Heart right ventricle (tissue), 16 donors: ENCODE measurements at regions not wholly inside any gene's neighbourhood (a gene's known extent, or its start where the extent isn't known, plus 50 kb on each side); places are given as distances from the start of the nearest gene placed in this dataset.

Source experiments
- ATAC-seq, 8 donors: fragments of 200-7000 bp; cut with Tn5 transposase; one replicate each; pipeline ENCODE4 v1.9.1; 2020; ENCODE audit warnings: mild to moderate bottlenecking in 8 of 8, moderate library complexity in 8 of 8, moderate number of reproducible peaks in 1 of 8
- DNase-seq, 2 donors: peaks; one replicate each; pipeline ENCODE4 v3.0.0-alpha.2; 2020
- H3K27ac ChIP-seq, 10 donors: fragments of 200-600 bp; sonication (generic) in 2 of 10; one replicate each; pipeline versions ENCODE4 v1.5.0 to v1.8.0; 2020 to 2022; ENCODE audit warnings: mild to moderate bottlenecking in 3 of 10
- H3K27me3 ChIP-seq, 7 donors: fragments of 200-600 bp; one replicate each; pipeline ENCODE4 v1.8.0; 2021 to 2022; ENCODE audit warnings: mild to moderate bottlenecking in 2 of 7
- H3K36me3 ChIP-seq, 9 donors: fragments of 200-600 bp; sonication (generic) in 1 of 9; one replicate each; pipeline versions ENCODE4 v1.5.0 to v1.8.0; 2020 to 2022; ENCODE audit warnings: mild to moderate bottlenecking in 2 of 9
- H3K4me1 ChIP-seq, 9 donors: fragments of 200-600 bp; sonication (generic) in 1 of 9; one replicate each; pipeline versions ENCODE4 v1.5.0 to v1.8.0; 2020 to 2022; ENCODE audit warnings: mild to moderate bottlenecking in 4 of 9
- H3K4me3 ChIP-seq, 10 donors: fragments of 200-600 bp; sonication (generic) in 2 of 10; one replicate each; pipeline versions ENCODE4 v1.5.0 to v1.8.0; 2020 to 2022; ENCODE audit warnings: mild to moderate bottlenecking in 7 of 10, moderate library complexity in 2 of 10
- H3K9me3 ChIP-seq, 11 donors: fragments of 200-600 bp in 10 of 11; sonication (generic) in 2 of 11; one replicate each; pipeline versions ENCODE4 v1.5.0 to v1.8.0; 2013 to 2022; ENCODE audit warnings: mild to moderate bottlenecking in 2 of 11, control low read depth in 1 of 11, moderate library complexity in 1 of 11
- WGBS, 2 donors: extraction: QIAGEN DNeasy Blood & Tissue Kit; methylation state at CpG; one replicate each; pipeline ENCODE4 v1.1.7; 2013; ENCODE audit warnings: inconsistent platforms in 1 of 2; 5-methylcytosine and 5-hydroxymethylcytosine counted together
- intact Hi-C, 10 donors: fragments of 100-400 bp; cut with DNase I; formaldehyde crosslinking; loops; one replicate each; pipeline versions ENCODE4 v1.11.1 to v1.14.2; 2022
- TF ChIP-seq, protein P1 (sequence below), 9 donors: fragments of 200-600 bp; sonication (generic) in 2 of 9; IDR thresholded peaks; one replicate each; pipeline versions ENCODE4 v1.5.0 to v1.8.0; 2021 to 2022; ENCODE audit warnings: antibody characterized with exemption in 9 of 9, mild to moderate bottlenecking in 5 of 9, moderate library complexity in 1 of 9
- donor health status: Arrhythmogenic right ventricular cardiomyopathy.
- donor health status: ischemic (EF 13 %, LVEDD 7.1; RV severe dilation, severe dysfunction).
- donor health status: healthy with polysubstance abuse.
- donor health status: DM: no; HTN: yes; CAD: no.
- donor health status: DM: no; HTN: no; CAD: no.
- donor health status: ischemic (EF 25% LVEDD 6.9; RV normal size, moderate dysfunction).
- donor health status: ischemic (EF 25% LVEDD 5.7; RV mildly dilated, moderate dysfunction).
- donor health status: healthy.
- donor health status: DM: yes; HTN: yes; CAD: no.
- donor health status: Ischemic cardiomyopathy.
- donor health status: ischemic (EF 35%, LVEDD 5.7; RV mildly dilated, moderate dysfunction).
- donor health status: nonischemic (EF 11% LVEDD 7.7; RV severe dilation, severe dysfunction).
- donor health status: DM: yes; HTN: yes; CAD: no.
- donor health status: PGD.
- donor health status: ischemic (EF 29% LVEDD 5.4; RV normal size, mild dysfunction).
- donor health status: nonischemic (EF 23%, LVEDD 6.1; RV moderate dilation, normal function).

GRCh38 chr9:129478961-129479630 lies 141.8 kb downstream of the C9orf50 start:
- ATAC-seq, result no peak
- H3K27ac ChIP-seq, result peak overlapping the region; percentile 24 to 100 (median 99)
- WGBS, 2 donors, result 75 to 76% methylated on average over 13 of the region's 13 CpGs
- peaks cover 0 to 9% (median 0%) of the 10 kb centered on the region in 11 donors for H3K9me3 ChIP-seq
- H3K27me3 ChIP-seq, result no peaks in the 10 kb centered on the region
- peaks cover 25 to 62% (median 40%) of the 10 kb centered on the region in 9 donors for H3K4me1 ChIP-seq
- H3K36me3 ChIP-seq, result no peaks in the 10 kb centered on the region
- TF ChIP-seq, protein P1, sequence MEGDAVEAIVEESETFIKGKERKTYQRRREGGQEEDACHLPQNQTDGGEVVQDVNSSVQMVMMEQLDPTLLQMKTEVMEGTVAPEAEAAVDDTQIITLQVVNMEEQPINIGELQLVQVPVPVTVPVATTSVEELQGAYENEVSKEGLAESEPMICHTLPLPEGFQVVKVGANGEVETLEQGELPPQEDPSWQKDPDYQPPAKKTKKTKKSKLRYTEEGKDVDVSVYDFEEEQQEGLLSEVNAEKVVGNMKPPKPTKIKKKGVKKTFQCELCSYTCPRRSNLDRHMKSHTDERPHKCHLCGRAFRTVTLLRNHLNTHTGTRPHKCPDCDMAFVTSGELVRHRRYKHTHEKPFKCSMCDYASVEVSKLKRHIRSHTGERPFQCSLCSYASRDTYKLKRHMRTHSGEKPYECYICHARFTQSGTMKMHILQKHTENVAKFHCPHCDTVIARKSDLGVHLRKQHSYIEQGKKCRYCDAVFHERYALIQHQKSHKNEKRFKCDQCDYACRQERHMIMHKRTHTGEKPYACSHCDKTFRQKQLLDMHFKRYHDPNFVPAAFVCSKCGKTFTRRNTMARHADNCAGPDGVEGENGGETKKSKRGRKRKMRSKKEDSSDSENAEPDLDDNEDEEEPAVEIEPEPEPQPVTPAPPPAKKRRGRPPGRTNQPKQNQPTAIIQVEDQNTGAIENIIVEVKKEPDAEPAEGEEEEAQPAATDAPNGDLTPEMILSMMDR (IDR thresholded peaks at IDR 0.05), result no peak
- H3K4me3 ChIP-seq, result no peak overlapping the region
- DNase-seq, result no peak
- intact Hi-C loops, result loop anchor here in 2 of 10 donors (10.0 kb wide), 3 partner anchors 64 to 284 kb away; no protein-coding TSS in a partner anchor

DNA sequence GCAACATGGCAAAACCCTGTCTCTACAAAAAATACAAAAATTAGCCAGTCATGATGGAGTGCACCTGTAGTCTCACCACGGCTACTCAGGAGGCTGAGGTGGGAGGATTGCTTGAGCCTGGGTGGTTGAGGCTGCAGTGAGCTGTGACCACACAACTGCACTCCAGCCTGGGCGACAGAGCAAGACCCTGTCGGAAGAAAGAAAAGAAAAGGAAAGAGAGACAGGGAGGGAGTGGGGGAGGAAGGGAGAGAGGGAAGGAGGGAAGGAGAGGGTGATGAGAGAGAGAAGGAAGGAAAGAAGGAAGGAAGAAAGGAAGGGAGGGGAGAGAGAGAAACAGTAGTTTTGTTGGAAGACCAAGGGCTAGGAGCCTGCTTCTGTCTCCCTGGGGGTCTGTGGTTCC lies 142.4 kb downstream of the C9orf50 start:
- 83 to 85% methylated on average over 3 of the region's 3 CpGs for whole genome bisulfite sequencing, 2 donors

GRCh38 chr9:129476821-129477611 lies 143.9 kb downstream of the C9orf50 start:
- H3K36me3 ChIP-seq, result no peaks in the 10 kb centered on the region
- no peak overlapping the region for H3K27ac ChIP-seq
- WGBS, 2 donors, result 73 to 74% methylated on average over 17 of the region's 17 CpGs
- H3K4me1 ChIP-seq, result peaks cover 22 to 54% (median 36%) of the 10 kb centered on the region in 9 donors
- ATAC-seq (no peak), DNase-seq (no peak)
- H3K9me3 ChIP-seq, result peaks cover 0 to 9% (median 0%) of the 10 kb centered on the region in 11 donors
- TF ChIP-seq, protein P1 (IDR thresholded peaks at IDR 0.05), result no peak
- no peaks in the 10 kb centered on the region for H3K27me3 ChIP-seq
- intact Hi-C loops, result loop anchor here in 2 of 10 donors (10.0 kb wide), 3 partner anchors 62 to 282 kb away; no protein-coding TSS in a partner anchor
- no peak overlapping the region for H3K4me3 ChIP-seq

More for the DNA sequence above, 142.4 kb downstream of the C9orf50 start:
- ATAC-seq, result no peak
- no peak for DNase-seq
- Histone ChIP-seq H3K4me3 (no peak overlapping the region), H3K27me3 (no peaks in the 10 kb centered on the region), H3K27ac (peak overlapping the region in 7 of 10 donors; percentile 98 to 100 (median 100)), H3K9me3 (peaks cover 0 to 9% (median 0%) of the 10 kb centered on the region in 11 donors), H3K36me3 (no peaks in the 10 kb centered on the region), H3K4me1 (peaks cover 27 to 62% (median 40%) of the 10 kb centered on the region in 9 donors)
- TF ChIP-seq, protein P1 (IDR thresholded peaks at IDR 0.05), result no peak
- intact Hi-C loops, result loop anchor here in 2 of 10 donors (10.0 kb wide), 3 partner anchors 64 to 284 kb away; no protein-coding TSS in a partner anchor

GRCh38 chr9:129474740-129475404 lies 146.0 kb downstream of the C9orf50 start:
- Histone ChIP-seq H3K4me1 (peaks cover 5 to 39% (median 15%) of the 10 kb centered on the region in 9 donors), H3K27ac (no peak overlapping the region), H3K27me3 (no peaks in the 10 kb centered on the region), H3K9me3 (peaks cover 0 to 9% (median 0%) of the 10 kb centered on the region in 11 donors), H3K36me3 (no peaks in the 10 kb centered on the region), H3K4me3 (no peak overlapping the region)
- DNase-seq, result no peak
- intact Hi-C loops, result loop anchor here in 2 of 10 donors (10.0 kb wide), 3 partner anchors 60 to 280 kb away; no protein-coding TSS in a partner anchor
- no peak for ATAC-seq
- TF ChIP-seq, protein P1 (IDR thresholded peaks at IDR 0.05), result no peak
- WGBS, 2 donors, result 89 to 90% methylated on average over 5 to 6 of the region's 6 CpGs
